PC-9 (cell line): ENCODE measurements at regions not wholly inside any gene's neighbourhood (a gene's known extent, or its start where the extent isn't known, plus 50 kb on each side); places are given as distances from the start of the nearest gene placed in this dataset.

Experiments
- EZH2 ChIP-seq: fragments of 200-600 bp; sonication (generic); IDR thresholded peaks from 2 replicates; pipeline ENCODE4 v1.8.0; 2017; ENCODE audit warnings: antibody characterized with exemption, low read depth
- TF ChIP-seq, protein P1 (sequence below): fragments of 200-600 bp; sonication (generic); conservative IDR thresholded peaks from 2 replicates; pipeline ENCODE4 v1.6.1; 2017; ENCODE audit warnings: mixed run types, antibody characterized with exemption, mild to moderate bottlenecking, moderate library complexity

DNA sequence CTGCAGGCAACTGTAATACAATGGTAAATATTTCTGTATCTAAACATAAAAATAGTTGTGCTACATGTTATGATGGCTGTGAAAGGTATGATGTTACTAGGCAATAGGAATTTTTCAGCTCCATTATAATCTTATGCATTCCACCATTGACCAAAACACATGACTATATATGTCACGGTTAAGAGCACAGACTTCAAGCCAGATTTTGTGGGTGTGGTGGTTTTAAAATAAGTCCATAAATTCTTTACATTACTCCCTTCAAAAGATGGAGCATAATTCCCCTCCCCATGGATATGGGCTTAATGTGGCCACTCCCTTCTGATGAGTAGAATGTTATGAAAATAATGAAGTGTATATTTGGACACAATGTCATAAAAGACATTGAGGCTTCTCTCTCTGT, 88.4 kb upstream of the TBC1D5 start:
- TF ChIP-seq, protein P1, sequence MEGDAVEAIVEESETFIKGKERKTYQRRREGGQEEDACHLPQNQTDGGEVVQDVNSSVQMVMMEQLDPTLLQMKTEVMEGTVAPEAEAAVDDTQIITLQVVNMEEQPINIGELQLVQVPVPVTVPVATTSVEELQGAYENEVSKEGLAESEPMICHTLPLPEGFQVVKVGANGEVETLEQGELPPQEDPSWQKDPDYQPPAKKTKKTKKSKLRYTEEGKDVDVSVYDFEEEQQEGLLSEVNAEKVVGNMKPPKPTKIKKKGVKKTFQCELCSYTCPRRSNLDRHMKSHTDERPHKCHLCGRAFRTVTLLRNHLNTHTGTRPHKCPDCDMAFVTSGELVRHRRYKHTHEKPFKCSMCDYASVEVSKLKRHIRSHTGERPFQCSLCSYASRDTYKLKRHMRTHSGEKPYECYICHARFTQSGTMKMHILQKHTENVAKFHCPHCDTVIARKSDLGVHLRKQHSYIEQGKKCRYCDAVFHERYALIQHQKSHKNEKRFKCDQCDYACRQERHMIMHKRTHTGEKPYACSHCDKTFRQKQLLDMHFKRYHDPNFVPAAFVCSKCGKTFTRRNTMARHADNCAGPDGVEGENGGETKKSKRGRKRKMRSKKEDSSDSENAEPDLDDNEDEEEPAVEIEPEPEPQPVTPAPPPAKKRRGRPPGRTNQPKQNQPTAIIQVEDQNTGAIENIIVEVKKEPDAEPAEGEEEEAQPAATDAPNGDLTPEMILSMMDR: no peak
- no peak for TF ChIP-seq EZH2
